ENCODE measurements at regions not wholly inside any gene's neighbourhood (a gene's known extent, or its start where the extent isn't known, plus 50 kb on each side); places are given as distances from the start of the nearest gene placed in this dataset.

DNA sequence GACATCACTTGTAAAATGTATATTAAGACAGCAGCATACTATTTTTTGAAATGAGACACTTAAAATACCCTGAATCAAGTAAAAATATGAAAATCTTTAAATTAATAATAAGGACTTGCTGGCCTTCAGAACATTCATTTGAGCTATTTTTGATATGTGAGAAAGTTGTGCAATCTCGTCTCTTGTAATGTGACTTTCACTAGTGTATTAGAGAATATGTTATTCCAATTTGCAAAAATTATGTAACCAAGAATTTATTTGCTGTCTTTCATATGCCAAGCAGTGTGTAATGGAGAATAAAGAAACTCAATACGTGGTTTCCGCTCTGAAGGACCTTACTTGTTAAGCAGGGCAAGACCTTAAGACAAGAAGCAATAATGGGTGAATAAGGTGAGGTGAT lies 375.0 kb upstream of the RUNX1 start:
- TF ChIP-seq EZH2 (IDR thresholded peaks at IDR 0.05; ENCODE audit: borderline replicate concordance, low read depth, low read length, severe bottlenecking): no peak
- TF ChIP-seq, protein P1, sequence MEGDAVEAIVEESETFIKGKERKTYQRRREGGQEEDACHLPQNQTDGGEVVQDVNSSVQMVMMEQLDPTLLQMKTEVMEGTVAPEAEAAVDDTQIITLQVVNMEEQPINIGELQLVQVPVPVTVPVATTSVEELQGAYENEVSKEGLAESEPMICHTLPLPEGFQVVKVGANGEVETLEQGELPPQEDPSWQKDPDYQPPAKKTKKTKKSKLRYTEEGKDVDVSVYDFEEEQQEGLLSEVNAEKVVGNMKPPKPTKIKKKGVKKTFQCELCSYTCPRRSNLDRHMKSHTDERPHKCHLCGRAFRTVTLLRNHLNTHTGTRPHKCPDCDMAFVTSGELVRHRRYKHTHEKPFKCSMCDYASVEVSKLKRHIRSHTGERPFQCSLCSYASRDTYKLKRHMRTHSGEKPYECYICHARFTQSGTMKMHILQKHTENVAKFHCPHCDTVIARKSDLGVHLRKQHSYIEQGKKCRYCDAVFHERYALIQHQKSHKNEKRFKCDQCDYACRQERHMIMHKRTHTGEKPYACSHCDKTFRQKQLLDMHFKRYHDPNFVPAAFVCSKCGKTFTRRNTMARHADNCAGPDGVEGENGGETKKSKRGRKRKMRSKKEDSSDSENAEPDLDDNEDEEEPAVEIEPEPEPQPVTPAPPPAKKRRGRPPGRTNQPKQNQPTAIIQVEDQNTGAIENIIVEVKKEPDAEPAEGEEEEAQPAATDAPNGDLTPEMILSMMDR (IDR thresholded peaks at IDR 0.05; ENCODE audit: extremely low read depth in 1 of 2, insufficient read depth in 1 of 2, low read depth in 1 of 2, low read length in 2 of 2): no peak
- TF ChIP-seq POLR2AphosphoS5 (IDR thresholded peaks at IDR 0.05; ENCODE audit: insufficient read depth, low read depth, low read length): no peak
- TF ChIP-seq POLR2A (IDR thresholded peaks at IDR 0.05; ENCODE audit: low read depth, low read length): no peak
- no peak for TF ChIP-seq MYC (IDR thresholded peaks at IDR 0.05; ENCODE audit: low read depth, low read length)
- TF ChIP-seq, protein P2, sequence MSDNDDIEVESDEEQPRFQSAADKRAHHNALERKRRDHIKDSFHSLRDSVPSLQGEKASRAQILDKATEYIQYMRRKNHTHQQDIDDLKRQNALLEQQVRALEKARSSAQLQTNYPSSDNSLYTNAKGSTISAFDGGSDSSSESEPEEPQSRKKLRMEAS (IDR thresholded peaks at IDR 0.05; ENCODE audit: insufficient read depth, insufficient read length): no peak
- no peak for TF ChIP-seq JUN (IDR thresholded peaks at IDR 0.05; ENCODE audit: borderline replicate concordance, insufficient read depth, insufficient read length, low read depth)

All from endothelial cell of umbilical vein (primary cell).